ENCODE measurements at regions not wholly inside any gene's neighbourhood (a gene's known extent, or its start where the extent isn't known, plus 50 kb on each side); places are given as distances from the start of the nearest gene placed in this dataset.
A peak's percentile ranks its signal among the peaks of the same experiment; 100 is the strongest.

GRCh38 chr3:86245360-86245759 lies 745.6 kb downstream of the VGLL3 start:
- no peak for FAIRE-seq
- peak; percentile 43 for TF ChIP-seq CTCF (IDR thresholded peaks at IDR 0.05; ENCODE audit: insufficient read depth, missing control alignments)
- no peak for DNase-seq (ENCODE audit: insufficient read length, low spot score)

GRCh38 chr3:86244905-86245304 lies 746.0 kb downstream of the VGLL3 start:
- DNase-seq (ENCODE audit: insufficient read length, low spot score), result no peak
- no peak for FAIRE-seq
- TF ChIP-seq CTCF (IDR thresholded peaks at IDR 0.05; ENCODE audit: insufficient read depth, missing control alignments), result no peak

- no peak for FAIRE-seq
- no peak for DNase-seq (ENCODE audit: insufficient read length, low spot score)
- no peak for TF ChIP-seq CTCF (IDR thresholded peaks at IDR 0.05; ENCODE audit: insufficient read depth, missing control alignments)
Measured at GRCh38 chr3:86239946-86240345, 751.0 kb downstream of the VGLL3 start.

- FAIRE-seq, result no peak
- no peak for DNase-seq (ENCODE audit: insufficient read length, low spot score)
- no peak for TF ChIP-seq CTCF (IDR thresholded peaks at IDR 0.05; ENCODE audit: insufficient read depth, missing control alignments)
Measured at GRCh38 chr3:86234506-86235254, 756.3 kb downstream of the VGLL3 start.

- FAIRE-seq, result no peak
- TF ChIP-seq CTCF (IDR thresholded peaks at IDR 0.05; ENCODE audit: insufficient read depth, missing control alignments), result no peak
Measured at GRCh38 chr3:86230762-86231161, 760.2 kb downstream of the VGLL3 start.

GRCh38 chr3:86229775-86230094 lies 761.2 kb downstream of the VGLL3 start:
- no peak for TF ChIP-seq CTCF (IDR thresholded peaks at IDR 0.05; ENCODE audit: insufficient read depth, missing control alignments)
- peak; percentile 11 for FAIRE-seq

More at GRCh38 chr3:86230762-86231161, 760.2 kb downstream of the VGLL3 start:
- DNase-seq (ENCODE audit: insufficient read length, low spot score), result no peak

GRCh38 chr3:86229086-86229774 lies 761.7 kb downstream of the VGLL3 start:
- FAIRE-seq (no peak), DNase-seq (ENCODE audit: insufficient read length, low spot score) (no peak)
- no peak for TF ChIP-seq CTCF (IDR thresholded peaks at IDR 0.05; ENCODE audit: insufficient read depth, missing control alignments)

More at GRCh38 chr3:86229775-86230094, 761.2 kb downstream of the VGLL3 start:
- DNase-seq (ENCODE audit: insufficient read length, low spot score), result no peak
